K562 (cell line): ENCODE measurements at regions not wholly inside any gene's neighbourhood (a gene's known extent, or its start where the extent isn't known, plus 50 kb on each side); places are given as distances from the start of the nearest gene placed in this dataset.
"Not testable (repeated sequence)": the region's sequence is repeated elsewhere in the genome, so short reads cannot be mapped to it uniquely, and the experiment has no call there.

Experiments used
- ATAC-seq: fragments of 200-7000 bp; cut with Tn5 transposase; 3 replicates; pipeline ENCODE4 v1.9.1; 2020; ENCODE audit warnings: moderate library complexity
- BruUV-seq: library from RNA; stranded (reverse); fragments of 400-500 nt; replicated peaks from 2 replicates; lab custom pipeline; 2021; lab: Mats Ljungman, UMichigan
- CTCF ChIA-PET: fragments of 300-600 bp; formaldehyde crosslinking; extraction: SDS; loops from one replicate; lab custom pipeline; 2021; ENCODE audit warnings: low intra/inter-chr PET ratio; lab: Yijun Ruan, JAX
- POLR2A ChIA-PET: fragments of 300-600, 350-650 bp; sonication (Branson Sonifier 250); formaldehyde crosslinking; extraction: SDS; loops from one replicate; lab custom pipeline; 2021; ENCODE audit warnings: antibody characterized with exemption, inconsistent platforms; lab: Yijun Ruan, JAX
- DNase-seq, 4 experiments: peaks; one replicate each; pipeline versions ENCODE4 v3.0.0 to v3.0.0-alpha.2; 2011 to 2018; ENCODE audit warnings: low spot score in 3 of 4, mixed read lengths in 3 of 4; ENCODE audit errors: extremely low read depth in 1 of 4
- FAIRE-seq: peaks from 2 replicates; lab custom pipeline; 2011; peaks lifted over from hg19 to GRCh38; lab: Jason Lieb, UNC
- H2AFZ ChIP-seq: 2 replicates; pipeline ENCODE4 v1.6.0; 2011; ENCODE audit warnings: low read depth, low read length, control low read depth, inconsistent platforms
- H3K27ac ChIP-seq: fragments of 200-600 bp; 3 replicates; pipeline ENCODE4 v1.8.0; 2011; ENCODE audit warnings: low read depth, mild to moderate bottlenecking, control low read depth, inconsistent platforms, low read length, moderate library complexity, mixed read lengths; ENCODE audit errors: extremely low read depth
- H3K27me3 ChIP-seq, 2 experiments: fragments of 300-600 bp in 1 of 2; 2 replicates in 1 of 2; 3 replicates in 1 of 2; pipeline versions ENCODE4 v1.6.0 to v1.8.0; 2011; ENCODE audit warnings: inconsistent platforms in 2 of 2, low read length in 2 of 2, mild to moderate bottlenecking in 1 of 2, mixed read lengths in 1 of 2, moderate library complexity in 1 of 2; ENCODE audit not compliant: control insufficient read depth in 2 of 2, insufficient read depth in 2 of 2
- H3K36me3 ChIP-seq: fragments of 300-600 bp; 3 replicates; pipeline ENCODE4 v1.8.0; 2011; ENCODE audit warnings: mild to moderate bottlenecking, low read length, inconsistent platforms; ENCODE audit not compliant: control insufficient read depth, insufficient read depth
- H3K4me1 ChIP-seq, 2 experiments: fragments of 200-600 bp in 1 of 2; replicated peaks in 1 of 2; 2 replicates in 1 of 2; 3 replicates in 1 of 2; pipeline versions ENCODE4 v1.5.1 to v1.8.0; 2011; ENCODE audit warnings: inconsistent platforms in 2 of 2, low read length in 2 of 2, mild to moderate bottlenecking in 1 of 2, mixed read lengths in 1 of 2, moderate library complexity in 1 of 2; ENCODE audit not compliant: control insufficient read depth in 2 of 2, insufficient read depth in 2 of 2
- H3K4me2 ChIP-seq: 2 replicates; pipeline ENCODE4 v1.6.1; 2011; ENCODE audit warnings: low read length, control low read depth, inconsistent platforms, mixed read lengths; ENCODE audit not compliant: insufficient read depth
- H3K4me3 ChIP-seq: fragments of 200-600 bp; sonication (generic), shearing (Covaris generic); 2 replicates; pipeline ENCODE4 v1.5.1; 2016; ENCODE audit warnings: control low read depth, inconsistent platforms
- H3K79me2 ChIP-seq: fragments of 200-600 bp; 3 replicates; pipeline ENCODE4 v1.8.0; 2011; ENCODE audit warnings: low read length, inconsistent platforms; ENCODE audit not compliant: control insufficient read depth, insufficient read depth
- H3K9ac ChIP-seq, 2 experiments: 2 replicates each; pipeline versions ENCODE4 v1.6.0 to v1.6.1; 2011; ENCODE audit warnings: low read depth in 2 of 2, low read length in 2 of 2, control low read depth in 1 of 2, inconsistent platforms in 1 of 2, mild to moderate bottlenecking in 1 of 2, mixed read lengths in 1 of 2; ENCODE audit not compliant: insufficient read depth in 1 of 2
- H3K9me1 ChIP-seq: one replicate; pipeline ENCODE4 v1.6.0; 2011; ENCODE audit warnings: inconsistent platforms, mild to moderate bottlenecking, low read length, moderate library complexity; ENCODE audit not compliant: control insufficient read depth, insufficient read depth
- H3K9me3 ChIP-seq: replicated peaks from 2 replicates; pipeline ENCODE4 v1.5.1; 2011; ENCODE audit warnings: low read depth, low read length, inconsistent platforms; ENCODE audit not compliant: control insufficient read depth, insufficient read depth
- H4K20me1 ChIP-seq: replicated peaks from 2 replicates; pipeline ENCODE4 v1.6.1; 2011; ENCODE audit warnings: low read length, inconsistent platforms, mixed read lengths; ENCODE audit not compliant: control insufficient read depth, insufficient read depth
- CBFA2T2 ChIP-seq: fragments of 450-650 bp; conservative IDR thresholded peaks from 2 replicates; pipeline ENCODE4 v1.6.1; 2017; ENCODE audit warnings: mild to moderate bottlenecking
- ERF ChIP-seq: fragments of 450-650 bp; formaldehyde crosslinking; IDR thresholded peaks from 2 replicates; pipeline ENCODE4 v1.4.0; 2020; ENCODE audit warnings: mild to moderate bottlenecking, mixed read lengths
- JUND ChIP-seq, 2 experiments: IDR thresholded peaks; 2 replicates in 1 of 2; 3 replicates in 1 of 2; pipeline ENCODE4 v1.6.1; 2011; ENCODE audit warnings: borderline replicate concordance in 2 of 2, low read depth in 2 of 2, low read length in 2 of 2, improper control_type of control experiment in 1 of 2, missing biosample characterization in 1 of 2, missing genetic modification characterization in 1 of 2, missing genetic modification reagents in 1 of 2
- MAZ ChIP-seq, 2 experiments: fragments of 450-650 bp in 1 of 2; sonication (generic) in 1 of 2; formaldehyde crosslinking; IDR thresholded peaks in 1 of 2; conservative IDR thresholded peaks in 1 of 2; 2 replicates each; pipeline versions ENCODE4 v1.4.0 to v1.5.0; 2020; ENCODE audit warnings: mild to moderate bottlenecking in 1 of 2, missing genetic modification reagents in 1 of 2
- PURB ChIP-seq: sonication (generic); formaldehyde crosslinking; IDR thresholded peaks from 2 replicates; pipeline ENCODE4 v1.9.0; 2021; ENCODE audit warnings: low read depth, mild to moderate bottlenecking, missing genetic modification reagents
- SMARCA5 ChIP-seq: fragments of 450-650 bp; IDR thresholded peaks from 2 replicates; pipeline ENCODE4 v1.6.1; 2016
- STAT5A ChIP-seq: IDR thresholded peaks from 2 replicates; pipeline ENCODE4 v1.6.1; 2012; ENCODE audit warnings: low read length, inconsistent platforms, borderline replicate concordance
- ZBED1 ChIP-seq: IDR thresholded peaks from 2 replicates; pipeline ENCODE4 v1.6.1; 2014
- WGBS: fragments of 100-300 bp; shearing (Covaris generic); methylation state at CpG from one replicate; pipeline ENCODE4 v1.1.6; 2016; ENCODE audit warnings: low coverage, mixed read lengths; ENCODE audit not compliant: insufficient coverage; ENCODE audit errors: missing lambda C conversion rate; 5-methylcytosine and 5-hydroxymethylcytosine counted together
- in situ Hi-C: fragments of 300-500 bp; cut with MboI; formaldehyde crosslinking; loops from 4 replicates; pipeline ENCODE4 v1.15.0; 2018; ENCODE audit warnings: inconsistent platforms, mixed read lengths
- intact Hi-C: fragments of 100-400 bp; cut with micrococcal nuclease; formaldehyde crosslinking; loops from 2 replicates; pipeline ENCODE4 v1.14.2; 2022
- TF ChIP-seq, protein P1 (sequence below): fragments of 250-450 bp; sonication (Bioruptor Pico); IDR thresholded peaks from 2 replicates; pipeline ENCODE4 v1.8.0; 2021; ENCODE audit warnings: moderate library complexity, mild to moderate bottlenecking, inconsistent platforms
- TF ChIP-seq, protein P2 (sequence below): fragments of 250-450 bp; sonication (Bioruptor Pico); IDR thresholded peaks from 2 replicates; pipeline ENCODE4 v1.8.0; 2022; ENCODE audit warnings: moderate library complexity, mild to moderate bottlenecking, inconsistent platforms
- TF ChIP-seq, protein P3 (sequence below): IDR thresholded peaks from 2 replicates; pipeline ENCODE4 v1.6.1; 2011; ENCODE audit not compliant: insufficient read length; ENCODE audit errors: extremely low read depth

GRCh38 chr7:142488036-142488633 is 230.3 kb upstream of the PRSS58 start (continued):
- TF ChIP-seq, protein P1, sequence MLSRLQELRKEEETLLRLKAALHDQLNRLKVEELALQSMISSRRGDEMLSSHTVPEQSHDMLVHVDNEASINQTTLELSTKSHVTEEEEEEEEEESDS (CRISPR knock-in tag) = no peak
- no peak for TF ChIP-seq STAT5A
- TF ChIP-seq PURB = no peak
- no peak for TF ChIP-seq CBFA2T2
- TF ChIP-seq MAZ (CRISPR knock-in tag; conservative IDR thresholded peaks at IDR 0.05 in 1 of 2, IDR thresholded peaks at IDR 0.05 in 1 of 2) = no peak
- no peak for TF ChIP-seq ZBED1
- TF ChIP-seq, protein P2, sequence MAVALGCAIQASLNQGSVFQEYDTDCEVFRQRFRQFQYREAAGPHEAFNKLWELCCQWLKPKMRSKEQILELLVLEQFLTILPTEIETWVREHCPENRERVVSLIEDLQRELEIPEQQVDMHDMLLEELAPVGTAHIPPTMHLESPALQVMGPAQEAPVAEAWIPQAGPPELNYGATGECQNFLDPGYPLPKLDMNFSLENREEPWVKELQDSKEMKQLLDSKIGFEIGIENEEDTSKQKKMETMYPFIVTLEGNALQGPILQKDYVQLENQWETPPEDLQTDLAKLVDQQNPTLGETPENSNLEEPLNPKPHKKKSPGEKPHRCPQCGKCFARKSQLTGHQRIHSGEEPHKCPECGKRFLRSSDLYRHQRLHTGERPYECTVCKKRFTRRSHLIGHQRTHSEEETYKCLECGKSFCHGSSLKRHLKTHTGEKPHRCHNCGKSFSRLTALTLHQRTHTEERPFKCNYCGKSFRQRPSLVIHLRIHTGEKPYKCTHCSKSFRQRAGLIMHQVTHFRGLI (CRISPR knock-in tag) = no peak
- TF ChIP-seq, protein P3, sequence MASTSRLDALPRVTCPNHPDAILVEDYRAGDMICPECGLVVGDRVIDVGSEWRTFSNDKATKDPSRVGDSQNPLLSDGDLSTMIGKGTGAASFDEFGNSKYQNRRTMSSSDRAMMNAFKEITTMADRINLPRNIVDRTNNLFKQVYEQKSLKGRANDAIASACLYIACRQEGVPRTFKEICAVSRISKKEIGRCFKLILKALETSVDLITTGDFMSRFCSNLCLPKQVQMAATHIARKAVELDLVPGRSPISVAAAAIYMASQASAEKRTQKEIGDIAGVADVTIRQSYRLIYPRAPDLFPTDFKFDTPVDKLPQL = no peak
- TF ChIP-seq ERF = no peak
- no peak for TF ChIP-seq SMARCA5
- TF ChIP-seq JUND (IDR thresholded peaks at IDR 0.05; ENCODE audit: borderline replicate concordance, low read depth, low read length) = no peak
- no peak for TF ChIP-seq JUND (tag; IDR thresholded peaks at IDR 0.05; ENCODE audit: borderline replicate concordance, low read depth, low read length)

DNA sequence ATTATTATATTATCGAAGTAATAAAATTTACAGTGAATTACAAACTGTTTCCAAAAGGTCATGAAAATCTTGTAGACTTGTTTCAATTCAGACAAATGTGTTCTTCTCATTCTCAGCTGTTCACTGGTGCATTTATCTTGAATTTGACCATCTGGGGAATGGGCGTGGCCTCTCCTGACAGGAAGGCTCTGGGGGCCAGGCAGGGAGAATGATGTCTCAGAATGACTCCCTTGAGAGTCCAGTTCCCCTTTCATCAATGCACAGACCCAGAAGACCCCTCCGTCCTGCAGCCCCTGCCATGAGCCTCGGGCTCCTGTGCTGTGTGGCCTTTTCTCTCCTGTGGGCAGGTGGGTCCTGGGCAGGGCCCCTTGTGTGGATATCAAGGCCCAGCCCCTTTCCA is 229.7 kb upstream of the PRSS58 start:
- H3K9me1 ChIP-seq, BruUV-seq, H3K4me1 ChIP-seq, H3K9me3 ChIP-seq, FAIRE-seq, in situ Hi-C loops, H3K79me2 ChIP-seq, H3K9ac ChIP-seq, H3K4me3 ChIP-seq, H3K27me3 ChIP-seq, H3K36me3 ChIP-seq, DNase-seq, H3K27ac ChIP-seq, H2AFZ ChIP-seq, ATAC-seq, H3K4me2 ChIP-seq, intact Hi-C loops, CTCF ChIA-PET, H4K20me1 ChIP-seq: not testable (repeated sequence)
- POLR2A ChIA-PET = interaction anchor here (0.9 kb wide), 1 partner anchor 18 kb away, joined by 3 read pairs; no protein-coding TSS in a partner anchor
- WGBS = 1% methylated on average over 4 of the region's 4 CpGs
